ENCODE measurements at regions not wholly inside any gene's neighbourhood (a gene's known extent, or its start where the extent isn't known, plus 50 kb on each side); places are given as distances from the start of the nearest gene placed in this dataset.

GRCh38 chr20:51080516-51080915 lies 57.6 kb upstream of the KCNG1 start:
- no peak for TF ChIP-seq CTCF (IDR thresholded peaks at IDR 0.05)
- TF ChIP-seq POLR2A (IDR thresholded peaks at IDR 0.05): no peak
